SK-N-SH (cell line): ENCODE measurements at regions not wholly inside any gene's neighbourhood (a gene's known extent, or its start where the extent isn't known, plus 50 kb on each side); places are given as distances from the start of the nearest gene placed in this dataset.

Experiments
- CTCF ChIP-seq: fragments of 200-600 bp; sonication (generic); IDR thresholded peaks from 2 replicates; pipeline ENCODE4 v1.6.1; 2017; ENCODE audit warnings: antibody characterized with exemption, mild to moderate bottlenecking, moderate library complexity
- EZH2phosphoT487 ChIP-seq: fragments of 200-600 bp; sonication (generic); IDR thresholded peaks from 2 replicates; pipeline ENCODE4 v1.6.1; 2017; ENCODE audit warnings: low read depth, mixed run types, mild to moderate bottlenecking, antibody characterized with exemption, moderate library complexity, borderline replicate concordance
- MAX ChIP-seq: IDR thresholded peaks from 2 replicates; pipeline ENCODE4 v1.4.0; 2012; ENCODE audit warnings: low read depth
- POLR2AphosphoS5 ChIP-seq: IDR thresholded peaks from 2 replicates; pipeline ENCODE4 v1.6.1; 2012; ENCODE audit warnings: low read depth, low read length
- RCOR1 ChIP-seq: fragments of 150-350 bp; IDR thresholded peaks from 2 replicates; pipeline ENCODE4 v1.6.1; 2017; ENCODE audit warnings: antibody characterized with exemption, low read length
- SMC3 ChIP-seq: IDR thresholded peaks from 2 replicates; pipeline ENCODE4 v1.6.1; 2012; ENCODE audit warnings: low read depth, low read length, improper control_type of control experiment

GRCh38 chr21:31524140-31524539, 135.4 kb upstream of the SOD1 start:
- TF ChIP-seq SMC3 (no peak), RCOR1 (no peak), CTCF (no peak), MAX (no peak), POLR2AphosphoS5 (no peak), EZH2phosphoT487 (no peak)
